ENCODE measurements at regions not wholly inside any gene's neighbourhood (a gene's known extent, or its start where the extent isn't known, plus 50 kb on each side); places are given as distances from the start of the nearest gene placed in this dataset.
"Not testable (repeated sequence)": the region's sequence is repeated elsewhere in the genome, so short reads cannot be mapped to it uniquely, and the experiment has no call there.

GRCh38 chr3:177622982-177623617 is 425.8 kb upstream of the TBL1XR1 start:
- Mint-ChIP-seq H3K4me3 (ENCODE audit: low read depth, unreplicated experiment) (no peak overlapping the region), H3K36me3 (ENCODE audit: insufficient read depth, unreplicated experiment) (no peaks in the 10 kb centered on the region), H3K9me3 (ENCODE audit: low read depth, unreplicated experiment) (peaks cover 2% of the 10 kb centered on the region), H3K27ac (ENCODE audit: unreplicated experiment) (no peak overlapping the region), H3K27me3 (ENCODE audit: unreplicated experiment) (no peaks in the 10 kb centered on the region), H3K4me1 (ENCODE audit: low read depth, unreplicated experiment) (peaks cover 29% of the 10 kb centered on the region)
- intact Hi-C loops (cut with micrococcal nuclease; ENCODE audit: unreplicated experiment): no loop called here
- CTCF ChIA-PET: no interaction called here
- TF ChIP-seq CTCF (IDR thresholded peaks at IDR 0.05; ENCODE audit: unreplicated experiment): no peak
- BruUV-seq (replicated peaks): no TSS peak
- no peak for DNase-seq

GRCh38 chr3:177624528-177625495 is 427.5 kb upstream of the TBL1XR1 start:
- Mint-ChIP-seq H3K9me3 (ENCODE audit: low read depth, unreplicated experiment) (peaks cover 4% of the 10 kb centered on the region), H3K27ac (ENCODE audit: unreplicated experiment) (no peak overlapping the region), H3K27me3 (ENCODE audit: unreplicated experiment) (no peaks in the 10 kb centered on the region), H3K36me3 (ENCODE audit: insufficient read depth, unreplicated experiment) (no peaks in the 10 kb centered on the region), H3K4me3 (ENCODE audit: low read depth, unreplicated experiment) (no peak overlapping the region), H3K4me1 (ENCODE audit: low read depth, unreplicated experiment) (peaks cover 12% of the 10 kb centered on the region)
- DNase-seq: no peak
- no peak for TF ChIP-seq CTCF (IDR thresholded peaks at IDR 0.05; ENCODE audit: unreplicated experiment)
- no TSS peak for BruUV-seq (replicated peaks)
- CTCF ChIA-PET: no interaction called here
- intact Hi-C loops (cut with micrococcal nuclease; ENCODE audit: unreplicated experiment): no loop called here

GRCh38 chr3:177626045-177626444 is 428.8 kb upstream of the TBL1XR1 start:
- Mint-ChIP-seq H3K36me3 (ENCODE audit: insufficient read depth, unreplicated experiment) (no peaks in the 10 kb centered on the region), H3K27ac (ENCODE audit: unreplicated experiment) (no peak overlapping the region), H3K9me3 (ENCODE audit: low read depth, unreplicated experiment) (peaks cover 4% of the 10 kb centered on the region), H3K27me3 (ENCODE audit: unreplicated experiment) (no peaks in the 10 kb centered on the region), H3K4me3 (ENCODE audit: low read depth, unreplicated experiment) (no peak overlapping the region), H3K4me1 (ENCODE audit: low read depth, unreplicated experiment) (peaks cover 10% of the 10 kb centered on the region)
- BruUV-seq (replicated peaks): no TSS peak
- intact Hi-C loops (cut with micrococcal nuclease; ENCODE audit: unreplicated experiment): no loop called here
- no peak for TF ChIP-seq CTCF (IDR thresholded peaks at IDR 0.05; ENCODE audit: unreplicated experiment)
- CTCF ChIA-PET: no interaction called here
- DNase-seq: no peak

- intact Hi-C loops (cut with micrococcal nuclease; ENCODE audit: unreplicated experiment); H3K27ac Mint-ChIP-seq (ENCODE audit: unreplicated experiment); H3K9me3 Mint-ChIP-seq (ENCODE audit: low read depth, unreplicated experiment); H3K4me1 Mint-ChIP-seq (ENCODE audit: low read depth, unreplicated experiment); DNase-seq; H3K27me3 Mint-ChIP-seq (ENCODE audit: unreplicated experiment); H3K36me3 Mint-ChIP-seq (ENCODE audit: insufficient read depth, unreplicated experiment); BruUV-seq (replicated peaks); H3K4me3 Mint-ChIP-seq (ENCODE audit: low read depth, unreplicated experiment): not testable (repeated sequence)
- CTCF ChIA-PET: interaction anchor here (0.6 kb wide), 1 partner anchor 26 kb away, joined by 3 read pairs; no protein-coding TSS in a partner anchor
Measured at GRCh38 chr3:177628095-177628719, 430.9 kb upstream of the TBL1XR1 start.

All from Calu3 (cell line).